IPS-18c (cell line): ENCODE measurements at regions not wholly inside any gene's neighbourhood (a gene's known extent, or its start where the extent isn't known, plus 50 kb on each side); places are given as distances from the start of the nearest gene placed in this dataset.

ENCODE experiments used
- H3K4me3 ChIP-seq: 2 replicates; pipeline ENCODE4 v1.7.0; 2013; ENCODE audit warnings: low read depth, mild to moderate bottlenecking, low read length, moderate library complexity; ENCODE audit not compliant: insufficient read depth
- H3K9me3 ChIP-seq: one replicate; pipeline ENCODE4 v1.6.1; 2013; ENCODE audit warnings: mild to moderate bottlenecking, low read length, moderate library complexity; ENCODE audit not compliant: control insufficient read depth, insufficient read depth

DNA sequence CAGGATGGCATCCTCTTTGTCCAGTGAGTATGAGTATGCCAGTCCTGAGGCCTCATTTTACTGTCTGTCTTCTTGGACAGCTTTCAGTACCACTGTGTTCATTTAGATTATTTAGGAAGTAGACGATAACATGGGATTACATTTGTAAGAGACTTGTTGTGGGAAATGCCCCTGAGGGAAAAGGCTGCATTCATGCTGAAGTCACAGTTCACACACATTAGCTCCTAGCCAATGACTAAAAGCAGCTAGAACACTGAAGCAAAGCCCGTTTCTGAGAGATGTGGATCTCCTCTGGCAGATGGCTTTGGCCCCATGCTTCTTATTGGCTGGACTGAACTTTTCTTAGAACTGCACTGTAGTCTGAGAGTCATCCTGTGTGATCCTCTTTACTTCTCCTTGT is 242.4 kb downstream of the FAM76B start:
- H3K4me3 ChIP-seq: no peak overlapping the region
- no peaks in the 10 kb centered on the region for H3K9me3 ChIP-seq

DNA sequence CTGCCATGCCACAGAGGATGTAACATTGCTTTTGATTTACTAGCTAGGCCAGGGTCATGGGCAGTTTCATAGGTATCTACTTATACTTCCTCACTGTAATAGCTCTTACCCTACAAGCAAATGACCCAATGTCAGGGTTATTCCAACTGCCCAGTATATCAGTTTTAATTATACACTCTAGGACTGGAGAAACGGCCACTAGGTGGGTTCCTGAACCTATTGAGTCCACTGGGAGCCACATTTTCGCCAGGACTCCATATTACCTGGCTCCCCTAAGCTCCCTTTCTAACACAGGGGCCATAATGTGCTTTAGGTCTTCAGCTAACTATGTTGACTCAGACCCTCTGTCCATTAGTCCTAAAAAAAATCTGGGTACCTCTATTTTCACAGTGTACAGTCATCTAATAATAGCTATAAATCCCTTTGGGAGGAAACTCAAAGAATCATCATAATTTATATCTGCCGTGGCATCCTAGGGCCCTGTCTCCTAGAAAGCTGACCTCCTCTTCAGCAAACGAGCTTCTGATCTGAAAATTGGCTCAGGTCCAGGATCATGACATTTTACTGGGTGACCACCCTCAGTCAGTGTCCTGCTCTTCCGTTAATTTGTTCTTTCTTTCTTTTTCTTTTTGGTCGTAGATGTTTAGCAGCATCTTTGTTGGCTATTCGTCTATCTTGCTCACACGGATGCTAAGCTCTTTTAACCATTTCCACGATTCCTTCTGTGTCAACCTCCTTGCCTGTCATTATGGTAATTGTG is 244.3 kb downstream of the FAM76B start:
- H3K4me3 ChIP-seq: no peak overlapping the region
- no peaks in the 10 kb centered on the region for H3K9me3 ChIP-seq

DNA sequence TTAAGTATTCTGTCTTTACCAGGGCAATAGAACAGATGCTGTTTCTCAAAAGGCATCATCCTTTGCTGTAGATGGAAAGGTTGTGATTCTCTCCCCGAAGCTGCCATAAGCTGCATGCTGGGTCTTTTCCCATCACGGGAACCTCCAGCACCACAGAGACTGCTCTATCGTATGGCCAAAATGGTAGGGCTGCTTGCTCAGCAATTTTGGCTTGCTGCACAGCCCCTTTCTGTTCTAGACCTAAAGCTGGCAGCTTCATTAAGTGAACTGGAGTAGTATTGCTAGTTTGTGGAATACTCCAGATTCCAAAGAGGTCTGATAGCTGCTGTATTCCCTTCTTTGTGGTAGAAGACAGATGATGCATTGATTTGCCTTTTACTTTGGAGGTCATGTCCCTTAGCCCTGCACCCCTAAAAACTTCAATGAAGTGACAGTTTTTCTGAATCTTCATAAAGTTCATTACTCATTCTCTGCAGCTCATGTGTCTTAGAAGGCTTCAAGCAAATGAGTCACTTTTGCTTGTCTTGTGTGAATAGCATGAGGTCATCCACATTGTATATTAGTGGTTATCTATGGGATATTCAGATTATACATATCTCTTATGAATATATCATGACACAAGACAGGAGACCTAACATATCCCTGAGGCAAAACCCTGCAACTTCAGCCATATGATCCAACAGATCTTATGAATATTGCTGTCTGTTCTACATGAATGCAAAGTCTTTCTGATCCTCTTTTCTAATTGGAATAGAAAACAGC is 245.3 kb downstream of the FAM76B start:
- Histone ChIP-seq H3K4me3 (no peak overlapping the region), H3K9me3 (no peaks in the 10 kb centered on the region)

DNA sequence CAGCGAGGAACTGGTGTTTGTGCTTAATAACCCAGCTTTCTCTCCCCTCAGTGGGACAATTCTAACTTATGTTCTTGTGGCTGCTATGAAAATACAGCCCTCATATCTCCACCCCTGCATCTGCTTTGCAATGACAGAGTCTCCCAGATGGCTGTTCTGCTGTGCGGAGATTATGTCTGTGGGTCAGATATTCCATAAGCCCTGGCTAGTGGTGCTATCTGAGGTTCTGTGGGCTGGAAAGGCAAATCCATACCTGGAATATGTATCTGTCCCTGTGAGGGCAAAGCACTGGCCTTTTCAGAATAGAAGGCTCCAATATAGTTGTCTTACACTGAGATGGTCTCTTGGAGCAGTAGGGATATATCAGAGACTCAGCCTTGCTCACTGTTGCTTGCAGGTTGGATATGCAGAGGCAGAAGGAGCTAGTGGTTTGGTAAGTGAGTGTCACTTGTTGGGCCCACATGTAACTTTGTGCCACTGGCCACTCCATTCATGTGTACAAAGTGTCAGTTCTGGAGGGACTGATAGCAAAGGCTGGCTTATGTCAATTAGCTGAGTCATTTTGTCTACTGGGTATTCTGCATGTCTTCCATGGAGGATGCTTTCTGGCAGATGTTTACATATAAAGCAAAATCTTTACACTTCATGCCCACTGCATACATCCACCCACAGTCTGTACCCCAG is 246.6 kb downstream of the FAM76B start:
- no peak overlapping the region for H3K4me3 ChIP-seq
- no peaks in the 10 kb centered on the region for H3K9me3 ChIP-seq

GRCh38 chr11:95541715-95542114 is 247.9 kb downstream of the FAM76B start:
- no peak overlapping the region for H3K4me3 ChIP-seq

DNA sequence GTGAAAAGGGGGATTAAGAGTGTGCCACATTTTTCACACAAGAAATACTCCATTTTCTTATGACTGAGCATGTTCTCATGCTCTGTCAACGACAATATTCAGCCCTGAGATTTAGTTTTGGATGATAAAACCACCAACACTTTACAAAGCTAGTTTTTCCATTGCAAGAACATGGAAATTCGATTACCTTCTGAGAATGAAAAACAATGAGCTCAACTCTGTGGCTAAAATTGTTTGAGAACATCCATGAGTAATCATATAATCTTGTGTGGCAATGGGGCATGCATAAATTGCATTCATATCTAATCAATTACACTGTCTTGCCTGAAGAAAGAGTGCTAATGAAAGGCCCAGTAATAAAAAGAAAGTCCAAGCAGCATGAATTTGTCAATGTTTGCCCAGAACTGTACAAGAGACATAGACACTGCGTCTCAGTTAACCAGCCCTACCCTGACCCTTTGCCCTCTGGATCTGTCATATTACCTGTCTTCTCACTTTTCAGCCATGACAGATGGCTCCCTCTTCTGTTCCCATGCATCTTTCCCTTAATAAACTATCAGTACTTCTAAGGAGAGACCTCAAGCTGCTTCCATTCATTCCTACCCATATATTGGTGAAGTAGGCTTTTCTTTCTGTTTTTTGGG is 253.4 kb downstream of the FAM76B start:
- no peak overlapping the region for H3K4me3 ChIP-seq

More at GRCh38 chr11:95541715-95542114, 247.9 kb downstream of the FAM76B start:
- no peaks in the 10 kb centered on the region for H3K9me3 ChIP-seq

DNA sequence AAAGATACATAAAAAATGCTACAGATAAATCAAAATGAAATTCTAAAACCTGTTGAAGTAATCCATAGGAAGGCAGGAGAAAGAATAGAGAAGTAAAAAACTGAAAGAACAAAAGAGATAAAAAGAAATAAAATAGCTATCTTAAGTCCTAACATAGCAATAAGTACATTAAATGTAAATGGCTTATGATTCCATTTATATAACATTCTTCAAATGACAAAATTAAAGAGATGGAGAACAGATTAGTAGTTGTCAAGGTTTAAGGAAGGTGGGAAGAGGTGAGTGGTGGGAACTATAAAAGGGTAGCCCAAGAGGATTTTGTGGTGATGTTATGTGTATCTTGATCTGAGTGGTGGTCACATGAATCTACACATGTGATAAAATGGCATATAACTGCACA is 254.8 kb downstream of the FAM76B start:
- Histone ChIP-seq H3K4me3 (no peak overlapping the region), H3K9me3 (no peaks in the 10 kb centered on the region)

More for the DNA sequence above, 253.4 kb downstream of the FAM76B start:
- H3K9me3 ChIP-seq: no peaks in the 10 kb centered on the region

- H3K4me3 ChIP-seq: no peak overlapping the region
Observed at GRCh38 chr11:95534226-95534625, 255.4 kb downstream of the FAM76B start.

GRCh38 chr11:95531116-95531515 is 258.5 kb downstream of the FAM76B start:
- Histone ChIP-seq H3K4me3 (no peak overlapping the region), H3K9me3 (no peaks in the 10 kb centered on the region)

More at GRCh38 chr11:95534226-95534625, 255.4 kb downstream of the FAM76B start:
- no peaks in the 10 kb centered on the region for H3K9me3 ChIP-seq

DNA sequence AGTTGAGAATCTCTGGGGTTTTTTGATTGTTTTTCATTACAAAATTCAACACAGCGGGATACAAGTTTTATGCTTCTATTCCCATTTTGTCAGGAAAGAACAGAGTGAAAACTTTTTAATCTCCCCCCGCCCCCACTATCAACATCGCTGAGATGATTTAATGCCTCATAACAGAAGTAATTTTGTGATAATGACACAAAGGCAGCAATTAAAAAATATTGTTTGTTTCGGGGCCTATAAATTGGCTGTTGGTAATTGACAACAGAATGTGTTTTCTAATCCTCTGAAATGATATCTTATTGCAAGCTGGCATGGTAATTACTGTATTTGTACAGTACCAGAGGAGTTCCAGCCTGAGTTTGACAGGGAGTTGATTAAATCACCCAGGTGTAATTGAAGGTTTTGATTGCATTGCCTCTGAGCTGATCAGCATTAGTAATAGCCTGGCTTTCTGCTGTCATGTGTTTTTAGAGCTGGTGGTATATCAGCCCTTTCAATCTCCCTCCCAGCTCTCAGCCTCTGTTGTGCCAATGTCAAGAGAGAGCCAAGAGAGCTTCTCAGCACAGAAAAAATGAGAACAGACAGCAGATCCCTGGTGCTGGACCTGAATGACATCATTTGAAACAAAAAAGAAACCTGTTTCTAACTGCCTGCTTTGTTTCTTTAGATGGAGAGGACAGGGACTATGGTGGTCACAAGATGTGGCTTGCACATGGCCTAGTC is 265.1 kb downstream of the FAM76B start:
- H3K4me3 ChIP-seq: no peak overlapping the region
- H3K9me3 ChIP-seq: no peaks in the 10 kb centered on the region

- Histone ChIP-seq H3K4me3 (no peak overlapping the region), H3K9me3 (no peaks in the 10 kb centered on the region)
Observed at GRCh38 chr11:95522874-95523273, 266.7 kb downstream of the FAM76B start.

DNA sequence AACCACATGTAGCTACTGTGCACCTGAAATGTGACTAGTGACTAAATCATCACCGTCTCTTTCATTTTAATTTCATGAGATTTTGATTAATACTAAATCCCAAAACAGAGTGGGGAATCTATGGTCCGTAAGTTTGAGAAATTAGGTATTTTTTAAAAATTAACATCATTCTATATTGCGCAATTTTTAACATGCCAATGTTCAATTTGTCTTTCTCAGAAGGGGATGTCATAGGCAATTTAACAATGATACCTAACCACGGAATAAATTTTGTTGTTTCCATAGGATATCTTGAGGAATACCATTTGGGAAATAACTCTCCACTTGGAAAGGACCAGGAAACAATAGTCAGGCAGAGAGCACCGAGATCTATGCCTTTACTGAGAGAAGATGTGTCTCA is 267.7 kb downstream of the FAM76B start:
- H3K9me3 ChIP-seq: no peaks in the 10 kb centered on the region
- no peak overlapping the region for H3K4me3 ChIP-seq

DNA sequence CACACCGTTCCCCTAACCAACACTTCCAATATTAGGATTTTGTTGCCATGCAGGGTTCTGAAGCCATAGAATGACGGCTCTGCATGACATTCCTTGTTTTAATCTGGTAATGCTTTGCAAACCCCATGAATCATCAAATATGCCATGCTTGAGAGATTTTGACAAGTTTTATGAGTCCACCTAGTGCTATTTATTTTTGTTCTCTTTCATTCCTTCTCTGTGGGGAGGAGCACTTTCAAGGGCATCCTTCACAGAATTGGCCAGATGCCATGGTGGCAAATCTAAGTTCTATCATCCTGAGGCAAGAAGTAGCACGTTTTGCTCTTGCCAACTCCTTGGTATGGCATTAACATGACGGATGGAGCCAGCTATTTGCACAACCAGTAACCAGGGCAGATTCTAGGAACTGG is 268.4 kb downstream of the FAM76B start:
- Histone ChIP-seq H3K9me3 (no peaks in the 10 kb centered on the region), H3K4me3 (no peak overlapping the region)

GRCh38 chr11:95520369-95521132 is 269.0 kb downstream of the FAM76B start:
- H3K9me3 ChIP-seq: no peaks in the 10 kb centered on the region
- no peak overlapping the region for H3K4me3 ChIP-seq

DNA sequence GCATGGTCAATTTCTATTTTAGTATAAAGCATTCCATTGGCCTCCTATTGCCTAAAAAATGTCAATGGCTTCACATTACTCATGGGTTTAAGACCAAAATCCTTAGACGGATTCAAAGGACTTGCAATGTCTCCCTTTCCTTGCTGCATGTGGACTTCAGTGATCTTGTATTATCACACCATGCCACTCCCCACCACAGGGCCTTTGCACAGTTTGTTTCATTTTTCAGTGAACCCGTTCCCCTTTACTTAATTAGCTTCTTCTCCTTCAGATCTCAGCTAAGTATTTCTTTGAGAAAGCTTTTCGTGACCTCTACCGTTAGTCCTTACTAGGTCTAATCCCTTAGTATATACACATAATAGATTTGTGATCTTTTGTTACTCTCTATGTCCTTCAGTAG is 269.7 kb downstream of the FAM76B start:
- no peaks in the 10 kb centered on the region for H3K9me3 ChIP-seq
- H3K4me3 ChIP-seq: no peak overlapping the region

DNA sequence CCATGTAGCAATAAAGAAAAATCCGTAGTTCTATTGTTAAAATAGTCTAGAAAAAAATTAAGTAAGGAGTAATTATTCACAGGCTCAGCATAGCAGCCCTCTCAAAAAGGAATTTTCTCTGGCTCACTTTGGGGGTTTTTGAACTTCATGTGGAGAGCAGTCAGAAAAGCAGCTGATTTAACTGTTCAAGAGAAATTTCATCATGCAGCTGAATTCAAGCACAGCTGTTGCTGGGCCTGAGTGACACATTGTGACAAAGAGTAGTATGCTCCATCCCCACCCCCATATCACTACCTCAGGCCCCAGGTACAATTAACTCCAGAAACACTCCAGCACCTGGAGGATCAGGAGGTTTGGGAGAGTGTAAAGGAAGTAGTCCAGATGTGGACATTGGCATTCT is 272.1 kb downstream of the FAM76B start:
- no peak overlapping the region for H3K4me3 ChIP-seq
- H3K9me3 ChIP-seq: no peaks in the 10 kb centered on the region
